ENCODE measurements at regions not wholly inside any gene's neighbourhood (a gene's known extent, or its start where the extent isn't known, plus 50 kb on each side); places are given as distances from the start of the nearest gene placed in this dataset.

DNA sequence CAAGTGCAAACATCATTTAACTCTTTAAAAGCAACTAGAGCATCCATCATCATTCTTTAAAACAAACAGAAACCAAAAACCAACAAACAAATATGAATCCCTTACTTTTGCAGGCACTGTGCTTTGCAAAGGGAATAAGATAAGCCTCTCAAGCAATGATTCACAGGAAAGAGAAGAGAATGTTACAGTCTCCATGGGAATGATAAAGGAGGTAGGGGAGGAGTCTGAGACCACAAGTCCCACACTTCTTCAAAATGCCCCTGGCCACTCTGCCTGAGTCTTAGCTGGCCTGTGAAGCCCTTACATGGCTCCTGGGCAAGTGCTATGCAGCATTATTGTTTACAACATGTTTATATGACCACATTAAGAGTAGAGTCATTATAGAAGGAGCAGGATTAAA, 257.7 kb upstream of the MARCKS start:
- Histone ChIP-seq H3K9me2 (no peaks in the 10 kb centered on the region), H4K20me1 (ENCODE audit: insufficient read depth) (no peaks in the 10 kb centered on the region), H3K9ac (no peak overlapping the region), H2AFZ (ENCODE audit: low read depth) (no peak overlapping the region), H3K79me2 (ENCODE audit: insufficient read depth) (no peaks in the 10 kb centered on the region), H3K27me3 (ENCODE audit: insufficient read depth) (no peaks in the 10 kb centered on the region), H3K36me3 (replicated peaks in 1 of 2; ENCODE audit: control insufficient read depth in 1 of 2, insufficient read depth in 2 of 2, low read length in 1 of 2) (no peaks in the 10 kb centered on the region), H3K4me1 (ENCODE audit: control insufficient read depth in 1 of 2, insufficient read depth in 2 of 2, low read depth in 1 of 2, low read length in 1 of 2) (peaks cover 0 to 2% of the 10 kb centered on the region in 2 experiments; a peak in 2 of 4 replicates), H3K4me2 (no peak overlapping the region), H3K4me3 (ENCODE audit: low read depth in 2 of 2, low read length in 1 of 2) (no peak overlapping the region), H3K27ac (ENCODE audit: low read depth in 2 of 2, low read length in 1 of 2) (no peak overlapping the region), H3F3A (replicated peaks; ENCODE audit: insufficient read depth) (no peaks in the 10 kb centered on the region), H3K9me3 (no peaks in the 10 kb centered on the region)
- no peak for DNase-seq
- no peak for TF ChIP-seq TAF1 (IDR thresholded peaks at IDR 0.05; ENCODE audit: borderline replicate concordance, low read depth, low read length)
- no peak for TF ChIP-seq EZH2phosphoT487 (IDR thresholded peaks at IDR 0.05; ENCODE audit: borderline replicate concordance, low read depth)
- ChIA-PET POLR2A (no interaction called here), CTCF (interaction anchor here (0.6 to 0.9 kb wide), 2 partner anchors 21 to 1556 kb away, joined by 3 to 4 read pairs; no protein-coding TSS in a partner anchor)

DNA sequence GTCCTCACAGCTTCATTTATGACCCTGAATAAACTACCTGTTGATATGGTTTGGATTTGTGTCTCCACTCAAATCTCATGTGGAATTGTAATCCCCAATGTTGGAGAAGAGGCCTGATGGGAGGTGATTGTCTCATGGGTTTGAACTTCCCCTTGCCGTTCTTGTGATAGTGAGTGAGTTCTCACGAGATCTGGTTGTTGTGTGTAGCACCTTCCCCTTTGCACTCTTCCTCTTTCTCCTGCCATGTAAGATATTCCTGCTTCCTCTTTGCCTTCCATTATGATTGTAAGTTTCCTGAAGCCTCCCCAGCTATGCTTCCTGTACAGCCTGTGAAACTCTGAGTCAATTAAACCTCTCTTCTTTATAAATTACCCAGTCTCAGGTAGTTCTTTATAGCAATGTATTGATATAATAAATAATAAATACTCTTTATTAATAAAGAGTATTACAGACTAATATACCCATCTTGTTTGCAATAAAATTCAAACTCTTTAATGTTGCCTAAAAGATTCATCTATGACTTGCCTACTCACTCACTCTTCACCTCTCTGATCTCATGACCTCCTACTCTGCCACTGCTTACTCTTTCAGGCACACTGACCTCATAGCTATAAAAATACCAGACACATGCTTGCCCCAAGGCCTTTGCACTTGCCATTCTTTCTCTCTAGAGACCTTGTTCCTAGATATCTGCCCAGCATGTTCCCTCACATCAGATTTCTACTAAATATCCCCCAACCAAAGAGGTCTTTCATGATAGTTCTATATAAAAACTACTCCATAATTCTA, 256.4 kb upstream of the MARCKS start:
- no peak for TF ChIP-seq POLR2AphosphoS5 (IDR thresholded peaks at IDR 0.05; ENCODE audit: low read depth, low read length)
- no peak for TF ChIP-seq EP300 (IDR thresholded peaks at IDR 0.05; ENCODE audit: borderline replicate concordance in 1 of 2, low read depth in 1 of 2, low read length in 1 of 2)
- TF ChIP-seq, protein P1, sequence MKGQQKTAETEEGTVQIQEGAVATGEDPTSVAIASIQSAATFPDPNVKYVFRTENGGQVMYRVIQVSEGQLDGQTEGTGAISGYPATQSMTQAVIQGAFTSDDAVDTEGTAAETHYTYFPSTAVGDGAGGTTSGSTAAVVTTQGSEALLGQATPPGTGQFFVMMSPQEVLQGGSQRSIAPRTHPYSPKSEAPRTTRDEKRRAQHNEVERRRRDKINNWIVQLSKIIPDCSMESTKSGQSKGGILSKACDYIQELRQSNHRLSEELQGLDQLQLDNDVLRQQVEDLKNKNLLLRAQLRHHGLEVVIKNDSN (IDR thresholded peaks at IDR 0.05; ENCODE audit: borderline replicate concordance, low read depth): no peak
- TF ChIP-seq MXI1 (IDR thresholded peaks at IDR 0.05; ENCODE audit: low read depth, low read length): no peak
- TF ChIP-seq RAD21 (IDR thresholded peaks at IDR 0.05; ENCODE audit: low read length): no peak
- no peak for TF ChIP-seq SMC3 (IDR thresholded peaks at IDR 0.05; ENCODE audit: low read depth, low read length)
- TF ChIP-seq, protein P2, sequence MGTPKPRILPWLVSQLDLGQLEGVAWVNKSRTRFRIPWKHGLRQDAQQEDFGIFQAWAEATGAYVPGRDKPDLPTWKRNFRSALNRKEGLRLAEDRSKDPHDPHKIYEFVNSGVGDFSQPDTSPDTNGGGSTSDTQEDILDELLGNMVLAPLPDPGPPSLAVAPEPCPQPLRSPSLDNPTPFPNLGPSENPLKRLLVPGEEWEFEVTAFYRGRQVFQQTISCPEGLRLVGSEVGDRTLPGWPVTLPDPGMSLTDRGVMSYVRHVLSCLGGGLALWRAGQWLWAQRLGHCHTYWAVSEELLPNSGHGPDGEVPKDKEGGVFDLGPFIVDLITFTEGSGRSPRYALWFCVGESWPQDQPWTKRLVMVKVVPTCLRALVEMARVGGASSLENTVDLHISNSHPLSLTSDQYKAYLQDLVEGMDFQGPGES (IDR thresholded peaks at IDR 0.05; ENCODE audit: low read depth, low read length): no peak
- Histone ChIP-seq H2AFZ (ENCODE audit: low read depth) (no peak overlapping the region), H3K4me1 (ENCODE audit: control insufficient read depth in 1 of 2, insufficient read depth in 2 of 2, low read depth in 1 of 2, low read length in 1 of 2) (peaks cover 0 to 2% of the 10 kb centered on the region in 2 experiments; a peak in 2 of 4 replicates), H3K27ac (ENCODE audit: low read depth in 2 of 2, low read length in 1 of 2) (no peak overlapping the region), H3K27me3 (ENCODE audit: insufficient read depth) (no peaks in the 10 kb centered on the region), H3K9me2 (no peaks in the 10 kb centered on the region), H3K36me3 (replicated peaks in 1 of 2; ENCODE audit: control insufficient read depth in 1 of 2, insufficient read depth in 2 of 2, low read length in 1 of 2) (no peaks in the 10 kb centered on the region), H3F3A (replicated peaks; ENCODE audit: insufficient read depth) (no peaks in the 10 kb centered on the region), H3K4me2 (no peak overlapping the region), H3K9ac (no peak overlapping the region), H3K79me2 (ENCODE audit: insufficient read depth) (no peaks in the 10 kb centered on the region), H4K20me1 (ENCODE audit: insufficient read depth) (no peaks in the 10 kb centered on the region), H3K4me3 (ENCODE audit: low read depth in 2 of 2, low read length in 1 of 2) (no peak overlapping the region), H3K9me3 (no peaks in the 10 kb centered on the region)
- ChIA-PET CTCF (no interaction called here), POLR2A (no interaction called here)
- WGBS (ENCODE audit: low lambda C conversion rate): 94% methylated on average over 2 of the region's 2 CpGs
- DNase-seq: no peak

All from SK-N-SH (cell line).